GM19035 (cell line): ENCODE measurements at regions not wholly inside any gene's neighbourhood (a gene's known extent, or its start where the extent isn't known, plus 50 kb on each side); places are given as distances from the start of the nearest gene placed in this dataset.
"Not testable (repeated sequence)": the region's sequence is repeated elsewhere in the genome, so short reads cannot be mapped to it uniquely, and the experiment has no call there.

ENCODE experiments used
- ATAC-seq: cut with Tn5 transposase; IDR thresholded peaks from one replicate; pipeline ENCODE4 v1.9.1; 2021; ENCODE audit not compliant: unreplicated experiment

DNA sequence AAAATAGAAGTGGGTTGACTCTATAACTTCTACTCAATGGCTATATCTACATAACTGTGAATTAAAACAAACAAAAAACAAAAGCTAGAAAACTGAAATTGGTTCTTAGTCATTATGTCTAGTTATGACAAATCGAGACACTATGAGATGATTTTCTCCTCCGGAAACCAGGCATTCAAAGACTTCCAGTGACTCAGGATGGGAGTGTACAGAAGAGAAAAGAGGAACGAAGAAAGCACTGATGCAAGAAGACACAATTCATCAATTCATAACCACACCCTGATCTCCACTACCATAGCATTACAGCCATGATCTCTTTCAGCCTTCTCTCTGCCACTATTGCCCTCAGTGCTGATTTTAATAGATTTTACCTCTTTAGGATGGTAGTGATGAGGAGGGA lies 253.6 kb downstream of the CBLL2 start:
- ATAC-seq, result peak; percentile 98

DNA sequence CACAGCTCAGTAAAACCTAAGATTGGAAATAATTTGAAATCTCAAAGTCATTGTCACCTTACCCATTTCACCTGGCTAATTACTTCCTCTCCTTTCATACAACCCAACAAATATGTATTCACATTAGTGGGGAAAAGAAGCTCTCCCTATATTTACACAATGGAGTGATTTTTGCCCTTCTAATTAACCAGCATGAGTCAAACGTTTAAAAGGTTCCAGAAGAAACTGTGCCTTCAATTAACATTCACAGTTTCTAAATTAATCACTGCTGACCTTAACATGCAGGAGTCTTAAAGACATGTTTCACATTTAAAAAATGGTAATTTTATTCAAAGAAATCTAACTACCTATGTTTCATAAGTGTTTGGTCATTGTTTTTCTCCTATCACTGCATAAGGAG lies 254.6 kb downstream of the CBLL2 start:
- no peak for ATAC-seq

DNA sequence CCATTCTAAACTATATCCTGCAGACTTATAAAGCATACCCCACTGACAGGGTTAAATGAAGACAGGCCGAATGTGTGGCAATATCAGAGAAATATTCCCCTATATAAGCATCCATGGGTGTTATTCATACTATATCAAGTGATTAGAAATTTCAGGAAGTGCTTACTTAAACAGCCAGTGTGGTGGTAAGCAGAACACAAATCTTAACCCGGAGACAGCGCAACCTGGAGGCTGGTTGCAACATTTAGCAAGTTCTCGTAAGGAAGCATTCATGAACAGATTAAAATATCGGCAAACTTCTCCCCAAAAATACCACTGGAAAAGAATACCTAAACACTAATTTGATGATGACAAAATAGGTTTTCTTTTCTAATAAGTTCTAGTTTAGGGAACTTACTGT lies 261.2 kb downstream of the CBLL2 start:
- ATAC-seq, result no peak

DNA sequence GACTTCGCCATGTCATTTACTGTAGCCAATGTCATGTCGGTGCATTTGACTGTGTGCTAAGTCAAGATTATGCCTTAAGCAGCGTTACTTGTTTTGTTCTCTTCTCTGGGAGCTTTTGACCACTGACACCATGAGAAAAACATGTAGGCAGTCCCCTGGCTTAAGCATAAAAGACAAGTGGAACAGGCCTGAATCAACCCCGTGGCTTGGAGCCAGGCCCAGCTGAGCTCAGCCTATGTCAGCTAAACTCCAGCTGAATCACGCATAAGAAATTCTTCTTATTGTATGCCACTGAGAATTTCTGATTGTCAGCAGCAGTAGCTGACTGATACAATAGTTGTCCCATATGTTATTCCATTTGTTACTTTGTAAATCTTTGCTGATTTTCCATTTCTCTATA lies 261.9 kb downstream of the CBLL2 start:
- ATAC-seq, result no peak

DNA sequence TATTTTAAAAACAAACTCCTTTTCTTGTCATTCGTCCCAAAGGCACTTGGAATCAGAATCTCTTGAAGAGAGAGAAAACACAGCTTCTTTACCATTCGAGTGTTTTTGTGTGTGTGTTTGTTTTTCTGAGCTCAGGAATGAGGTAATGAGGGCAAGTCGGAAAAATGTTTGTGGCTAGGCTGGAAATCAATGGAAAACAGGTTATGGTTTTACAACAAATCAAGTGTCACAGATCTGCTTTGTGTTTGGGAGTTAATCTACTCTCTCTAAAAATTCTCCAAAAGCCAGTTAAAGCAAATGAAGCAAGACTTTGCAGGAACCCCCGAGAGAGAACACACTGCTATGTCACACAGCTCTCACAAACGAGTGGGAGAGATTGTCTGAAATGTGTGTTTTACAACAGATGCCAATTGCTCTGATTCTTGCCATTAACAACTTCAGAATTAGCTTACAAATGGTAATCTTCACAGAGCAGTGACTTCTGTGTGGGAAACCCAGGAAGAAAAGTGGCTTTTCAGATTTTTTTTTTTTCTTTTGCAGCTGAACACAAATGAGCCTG lies 264.1 kb downstream of the CBLL2 start:
- ATAC-seq, result no peak

DNA sequence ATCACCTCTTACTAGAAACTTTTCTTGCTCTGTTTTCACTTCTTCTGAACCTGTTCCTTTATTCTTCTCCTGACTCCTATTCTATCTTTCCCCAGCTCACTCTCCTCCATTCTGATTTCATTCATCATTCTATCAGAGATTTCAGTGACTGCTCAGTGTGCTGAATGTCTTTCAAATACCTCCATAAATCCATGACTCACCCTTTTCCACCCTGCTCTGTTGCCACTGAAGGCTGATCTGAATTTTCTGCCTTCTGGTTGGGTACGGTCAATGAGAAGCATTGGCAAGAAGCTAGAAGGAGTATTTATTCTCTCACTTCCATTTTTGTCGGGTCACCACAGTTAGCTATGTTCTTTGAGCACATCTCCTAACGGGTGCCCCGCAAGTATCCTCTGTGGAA lies 265.9 kb downstream of the CBLL2 start:
- ATAC-seq, result no peak

DNA sequence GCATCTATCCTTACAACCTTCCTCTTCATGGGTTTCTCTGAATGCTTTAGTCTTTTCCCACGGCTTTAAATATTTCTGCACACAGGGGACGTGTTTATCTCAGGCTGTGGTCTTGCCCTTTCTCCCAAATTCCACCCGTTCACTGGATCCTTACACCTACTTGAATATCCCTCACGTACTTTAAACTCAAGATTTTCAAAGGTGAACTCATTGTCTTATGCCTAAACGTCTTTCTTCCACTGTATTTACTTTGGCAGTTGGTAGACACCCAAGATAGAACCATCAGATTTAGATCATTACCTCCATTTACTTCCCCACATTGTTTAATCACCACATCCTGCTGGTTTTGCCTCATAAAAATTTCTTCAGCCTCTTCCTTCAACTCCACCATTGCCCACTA lies 269.2 kb downstream of the CBLL2 start:
- ATAC-seq, result no peak

DNA sequence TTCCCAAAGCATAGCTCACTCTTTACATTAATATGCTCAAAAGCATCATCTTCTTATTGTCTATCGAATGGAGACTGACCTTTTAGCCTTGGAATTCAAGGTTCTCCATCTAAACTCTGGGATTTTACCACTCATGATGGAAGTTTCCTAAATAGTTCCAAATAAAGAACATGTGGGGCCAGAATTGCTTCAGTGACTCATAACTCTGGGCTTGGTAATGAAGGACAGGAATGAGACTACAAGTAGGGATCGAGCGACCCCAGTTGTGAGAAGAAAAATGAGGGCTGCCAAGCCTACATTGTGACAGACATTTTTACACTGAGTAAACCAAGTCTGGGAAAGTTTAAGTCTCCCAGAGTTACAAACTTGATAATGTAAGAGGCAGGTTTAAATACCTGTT lies 269.9 kb downstream of the CBLL2 start:
- ATAC-seq, result no peak

DNA sequence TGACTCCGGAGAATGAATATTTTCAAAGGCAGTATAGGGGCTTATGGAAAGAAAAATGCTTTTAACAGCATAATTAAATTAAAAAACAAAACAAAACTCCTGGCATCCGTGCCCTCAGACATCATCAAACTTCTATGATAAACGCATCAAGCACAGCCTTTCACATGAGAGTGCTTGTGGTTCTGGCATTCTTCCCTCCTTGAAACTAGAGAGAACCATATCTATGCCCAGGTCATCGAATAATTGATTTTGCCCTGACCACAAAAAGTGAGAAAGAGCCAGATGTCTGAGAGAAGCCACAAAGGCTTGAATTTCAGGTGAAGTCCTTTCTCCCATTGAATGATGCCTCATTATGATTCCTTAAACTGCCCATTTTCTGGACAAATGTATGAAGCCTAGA lies 286.8 kb downstream of the CBLL2 start:
- no peak for ATAC-seq

DNA sequence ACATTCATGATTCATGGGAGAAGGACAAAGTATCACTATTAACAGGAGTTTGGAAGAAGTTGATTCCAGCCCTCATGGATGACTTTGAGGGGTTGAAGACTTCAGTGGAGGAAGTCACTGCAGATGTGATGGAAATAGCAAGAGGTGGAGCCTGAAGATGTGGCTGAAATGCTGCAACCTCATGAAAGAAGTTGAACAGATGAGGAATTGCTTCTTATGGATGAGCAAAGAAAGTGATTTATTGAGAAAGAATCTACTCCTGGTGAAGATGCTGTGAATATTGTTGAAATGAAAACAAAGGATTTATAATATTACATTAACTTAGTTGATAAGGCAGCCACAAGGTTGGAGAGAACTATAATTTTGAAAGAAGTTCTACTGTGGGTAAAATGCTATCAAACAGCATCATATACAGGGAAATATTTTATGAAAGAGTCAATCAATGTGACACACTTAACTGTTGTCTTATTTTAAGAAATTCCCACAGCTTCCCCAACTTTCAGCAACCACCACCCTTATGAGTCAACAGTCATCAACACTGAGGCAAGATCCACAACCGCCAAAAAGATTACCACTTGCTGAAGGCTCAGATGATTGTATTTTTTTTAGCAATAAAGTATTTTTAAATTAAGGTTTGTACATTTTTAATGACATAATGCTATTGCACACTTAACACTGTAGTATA lies 302.6 kb downstream of the CBLL2 start:
- no peak for ATAC-seq

DNA sequence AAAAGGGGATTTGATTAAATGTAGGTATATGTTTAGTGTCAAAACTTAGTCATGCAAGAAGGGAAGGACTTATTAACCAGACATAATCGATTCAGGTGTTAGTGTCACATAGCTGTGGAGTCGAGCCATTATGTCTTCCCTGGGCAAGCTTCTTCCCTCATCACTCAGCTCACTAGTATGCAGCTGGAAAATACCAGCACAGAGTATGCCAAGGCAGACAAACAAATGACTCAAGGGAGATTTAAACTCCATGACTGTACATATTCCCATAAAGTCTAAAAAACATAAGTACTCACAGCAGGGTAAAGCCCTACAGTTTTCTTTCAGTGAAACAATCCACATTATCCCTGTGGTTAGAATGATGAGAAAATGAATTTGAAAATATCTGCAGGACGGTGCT lies 304.5 kb downstream of the CBLL2 start:
- ATAC-seq, result no peak

DNA sequence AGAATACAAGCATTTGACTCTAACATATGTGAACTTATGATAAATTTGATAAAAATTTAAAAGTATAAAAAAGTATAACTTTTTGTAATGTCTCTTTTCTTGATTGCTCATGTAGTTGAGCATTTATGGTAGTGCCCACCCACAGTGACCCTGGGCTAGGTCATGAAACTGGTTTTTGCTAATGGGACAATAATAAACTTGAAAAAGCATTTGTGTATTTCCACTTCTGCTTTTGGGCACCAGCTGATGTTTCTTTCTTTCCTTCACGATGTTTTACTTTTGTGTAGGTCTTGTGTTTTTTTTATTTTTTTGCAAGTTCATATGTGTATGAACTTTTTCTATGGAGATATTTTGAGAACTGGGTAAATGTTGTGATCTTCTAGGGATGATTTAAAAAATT lies 313.1 kb downstream of the CBLL2 start:
- ATAC-seq, result peak; percentile 59

DNA sequence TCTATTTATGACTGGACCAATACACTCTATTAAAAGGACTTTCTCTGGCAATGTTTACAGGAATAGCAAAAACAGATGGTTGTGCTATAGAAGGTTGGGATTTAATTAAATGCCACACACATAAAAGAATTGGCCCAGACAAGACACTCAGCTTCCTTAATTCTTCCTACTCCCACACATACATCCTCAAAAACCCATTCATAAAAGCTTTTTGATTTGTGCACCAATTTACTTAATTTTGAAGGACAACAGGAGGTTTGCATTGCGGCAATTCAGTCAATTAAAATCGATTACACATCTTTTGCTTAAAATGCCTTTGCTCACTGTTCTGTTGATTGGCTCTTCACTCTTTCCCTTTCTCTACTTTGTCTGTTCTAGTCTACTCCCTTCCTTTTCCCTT lies 317.1 kb downstream of the CBLL2 start:
- ATAC-seq, result no peak

DNA sequence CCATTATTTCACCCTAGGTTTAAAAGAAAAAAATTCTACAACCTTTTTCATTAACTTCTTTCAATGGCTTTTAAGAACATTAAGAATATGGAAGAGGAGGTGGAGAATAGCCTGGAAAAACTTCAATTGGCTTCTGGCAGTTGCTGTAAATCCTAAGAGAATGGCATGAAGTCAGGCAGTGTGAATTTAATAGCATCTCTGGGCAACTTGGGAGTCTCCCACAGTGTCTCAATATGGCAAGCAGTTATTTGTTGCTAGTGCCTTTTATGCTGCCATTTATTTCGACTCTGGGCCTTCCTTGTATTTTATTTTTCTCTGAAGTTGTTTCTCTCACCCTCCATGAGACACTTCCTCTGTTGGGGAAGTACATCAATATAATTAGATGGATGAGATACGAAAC lies 322.1 kb downstream of the CBLL2 start:
- ATAC-seq, result no peak

DNA sequence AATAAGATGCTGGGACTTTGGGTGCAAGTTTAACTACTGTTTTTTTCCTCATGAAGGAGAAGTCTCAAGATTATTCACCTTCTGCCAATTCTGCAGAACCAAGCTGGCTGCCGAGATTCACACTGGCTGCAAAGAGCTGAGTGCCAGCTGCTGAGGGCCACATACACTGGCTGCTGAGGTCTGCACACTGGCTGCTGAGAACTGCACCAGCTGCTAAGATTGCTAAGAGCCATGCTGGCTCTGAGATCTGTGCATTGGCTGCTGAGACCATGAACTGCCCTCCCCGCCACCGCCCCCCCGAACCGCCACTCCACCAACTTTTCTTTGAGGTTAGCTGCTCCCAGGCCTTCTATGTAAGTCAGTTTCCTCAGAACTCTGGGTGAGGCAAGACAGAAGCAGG lies 330.3 kb downstream of the CBLL2 start:
- no peak for ATAC-seq

DNA sequence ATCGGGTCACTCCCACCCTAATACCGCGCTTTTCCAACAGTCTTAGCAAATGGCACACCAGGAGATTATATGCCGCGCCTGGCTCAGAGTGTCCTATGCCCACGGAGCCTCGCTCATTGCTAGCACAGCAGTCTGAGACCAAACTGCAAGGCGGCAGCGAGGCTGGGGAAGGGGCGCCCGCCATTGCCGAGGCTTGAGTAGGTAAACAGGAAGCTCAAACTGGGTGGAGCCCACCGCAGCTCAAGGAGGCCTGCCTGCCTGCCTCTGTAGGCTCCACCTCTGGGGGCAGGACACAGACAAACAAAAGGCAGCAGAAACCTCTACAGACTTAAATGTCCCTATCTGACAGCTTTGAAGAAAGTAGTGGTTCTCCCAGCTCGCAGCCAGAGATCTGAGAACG lies 336.7 kb downstream of the CBLL2 start:
- ATAC-seq, result not testable (repeated sequence)

DNA sequence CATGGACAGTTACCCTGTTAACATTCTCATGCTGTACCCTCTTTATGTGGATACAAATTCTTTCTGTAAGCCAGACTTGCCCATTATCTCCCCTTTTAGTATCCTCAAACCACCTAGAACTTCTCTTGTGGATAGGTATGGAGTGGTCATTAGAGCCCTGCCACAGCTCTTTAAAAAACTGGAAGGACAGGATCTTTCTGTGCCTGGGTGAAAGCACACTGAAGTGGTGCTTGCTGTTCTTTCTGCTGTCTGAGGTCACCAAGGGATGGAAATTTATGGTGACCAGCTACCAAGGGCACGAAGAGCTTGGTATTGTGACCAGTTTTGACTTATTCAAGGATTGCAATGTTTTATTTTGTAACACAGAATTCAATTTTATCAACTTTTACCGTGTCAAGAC lies 344.2 kb downstream of the CBLL2 start:
- no peak for ATAC-seq

DNA sequence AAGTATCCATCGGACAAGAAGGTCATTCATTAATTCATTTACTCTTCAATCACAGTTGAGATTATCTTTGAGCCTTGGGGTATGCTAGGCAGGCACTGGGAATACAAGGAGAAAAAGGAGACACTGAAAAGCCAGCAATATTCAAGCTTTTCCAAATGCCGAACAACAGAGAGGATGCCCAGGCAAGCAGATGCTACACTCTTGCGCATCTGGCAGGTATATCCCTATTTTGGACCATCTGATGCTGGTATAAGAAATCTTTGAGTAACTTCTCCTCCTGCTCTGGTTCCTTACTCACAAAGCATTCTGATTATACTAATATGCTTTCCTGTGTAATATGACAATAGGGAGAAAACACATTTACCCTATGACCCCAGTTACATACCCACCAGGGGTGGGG lies 354.9 kb downstream of the CBLL2 start:
- ATAC-seq, result no peak

DNA sequence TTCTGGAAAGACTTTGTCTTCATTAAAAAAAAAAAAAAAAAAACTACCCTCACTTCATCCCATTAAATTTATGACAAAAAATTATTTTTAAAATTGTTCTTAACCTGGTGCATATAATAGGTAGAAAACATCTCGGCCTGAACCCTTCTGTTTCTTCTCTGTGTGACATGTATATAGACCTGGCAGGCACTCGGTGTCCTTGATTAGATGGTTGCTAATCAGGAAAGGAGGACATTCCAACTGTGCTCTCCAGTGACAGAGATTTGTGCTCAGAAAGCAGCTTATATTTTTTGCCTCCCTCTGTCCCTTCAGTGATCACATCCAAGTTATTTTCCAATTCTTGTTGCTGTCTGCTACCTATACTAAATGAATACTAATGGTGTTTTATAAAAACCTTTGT lies 355.6 kb downstream of the CBLL2 start:
- no peak for ATAC-seq

DNA sequence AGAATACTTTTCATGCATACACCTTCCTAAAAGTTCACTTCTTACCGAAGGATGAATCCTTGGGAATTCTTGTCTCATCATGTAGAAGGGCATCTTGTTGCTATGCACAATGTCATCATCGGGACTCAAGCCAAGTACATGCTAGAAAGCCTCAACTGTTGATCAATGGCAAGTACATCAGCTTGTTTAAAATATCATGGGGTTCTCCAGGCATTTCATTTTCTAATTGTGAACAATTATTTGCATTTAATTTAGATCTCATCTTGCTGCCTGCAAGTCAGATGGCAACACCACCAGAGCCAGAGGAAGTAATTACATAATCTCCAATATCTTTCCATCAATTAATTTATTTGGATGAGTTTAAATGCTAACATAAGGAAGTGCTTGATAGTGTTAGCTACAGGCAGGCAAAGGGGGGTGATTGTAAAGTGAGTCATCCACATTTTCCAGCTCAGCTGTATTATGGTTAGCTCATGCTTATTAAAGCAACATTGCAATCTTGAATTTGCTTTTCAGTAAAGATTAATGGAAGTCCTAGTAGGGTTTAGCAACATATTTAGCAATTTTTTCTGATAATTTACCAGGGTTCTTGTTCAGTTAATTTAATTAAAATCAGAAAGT lies 356.5 kb downstream of the CBLL2 start:
- ATAC-seq, result no peak

DNA sequence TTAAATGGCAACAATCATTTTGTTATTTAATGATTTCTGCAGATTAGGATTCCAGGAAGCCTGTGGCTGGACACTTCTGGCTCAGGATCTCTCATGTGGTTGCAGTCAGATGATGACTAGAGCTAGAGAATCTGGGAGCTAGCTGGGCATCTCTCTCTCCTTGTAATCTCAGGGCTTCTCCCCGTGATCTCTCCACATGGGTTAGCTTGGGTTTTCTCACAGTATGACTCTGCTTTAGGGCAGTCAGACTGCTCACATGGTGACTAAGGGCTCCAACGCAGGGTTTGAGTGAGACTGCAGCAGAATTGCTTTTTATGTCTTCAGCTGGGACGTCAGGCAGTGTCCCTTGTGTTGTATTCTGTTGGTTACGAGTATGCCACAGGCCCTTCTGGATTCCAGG lies 361.4 kb downstream of the CBLL2 start:
- ATAC-seq, result no peak

DNA sequence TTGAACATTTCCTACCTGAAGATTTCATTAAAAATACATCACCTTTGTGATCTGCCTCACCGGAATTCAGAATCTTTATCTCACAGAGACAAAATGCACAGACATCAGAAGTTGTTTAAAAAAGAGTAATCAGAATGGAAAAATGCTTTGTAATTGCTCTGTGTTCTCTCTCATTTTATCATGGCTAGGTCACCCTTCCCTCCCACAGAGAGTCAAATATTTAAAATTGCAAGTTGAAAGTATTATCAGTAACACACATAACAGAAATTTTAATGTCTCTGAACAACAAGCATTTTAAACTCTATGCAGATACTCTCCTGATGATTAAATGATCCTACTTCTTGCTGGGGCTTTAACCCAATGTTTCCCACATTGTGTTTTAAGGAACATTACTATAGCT lies 362.0 kb downstream of the CBLL2 start:
- ATAC-seq, result no peak

DNA sequence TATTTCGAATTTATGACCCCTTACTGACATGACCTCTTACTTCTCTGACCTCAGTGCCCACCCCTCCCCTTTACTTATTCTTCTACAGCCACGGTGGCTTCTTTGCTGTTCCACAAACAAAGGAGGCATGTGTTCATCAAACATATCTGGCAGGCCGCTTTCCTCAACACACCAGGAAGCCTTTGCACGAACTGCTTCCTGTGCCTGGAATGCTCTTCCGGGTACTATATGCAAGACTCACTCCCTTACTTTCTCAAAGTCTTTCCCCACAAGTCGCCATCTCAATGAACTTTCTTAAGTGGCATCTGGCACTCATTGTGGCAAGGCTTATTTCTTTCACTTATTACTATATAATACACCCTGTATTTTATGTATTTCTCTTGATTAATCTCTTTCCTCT lies 351.5 kb upstream of the DDX53 start:
- no peak for ATAC-seq
